HepG2 (cell line): ENCODE measurements at regions not wholly inside any gene's neighbourhood (a gene's known extent, or its start where the extent isn't known, plus 50 kb on each side); places are given as distances from the start of the nearest gene placed in this dataset.

Experiments
- BHLHE40 ChIP-seq: IDR thresholded peaks from 2 replicates; pipeline ENCODE4 v1.6.1; 2011; ENCODE audit warnings: low read length, improper control_type of control experiment
- EP300 ChIP-seq, 3 experiments: sonication (generic) in 1 of 3; formaldehyde crosslinking in 1 of 3; IDR thresholded peaks; 2 replicates each; pipeline versions ENCODE4 v1.5.1 to v1.6.1; 2011 to 2020; ENCODE audit warnings: low read depth in 2 of 3, low read length in 2 of 3, borderline replicate concordance in 1 of 3, improper control_type of control experiment in 1 of 3, mild to moderate bottlenecking in 1 of 3, missing genetic modification reagents in 1 of 3, moderate library complexity in 1 of 3
- FOXM1 ChIP-seq: sonication (generic); formaldehyde crosslinking; IDR thresholded peaks from 2 replicates; pipeline ENCODE4 v1.5.0; 2020; ENCODE audit warnings: missing genetic modification reagents
- KAT7 ChIP-seq: IDR thresholded peaks from 2 replicates; pipeline ENCODE4 v1.6.1; 2018; ENCODE audit warnings: borderline replicate concordance, missing compliant biosample characterization
- MAFK ChIP-seq, 2 experiments: IDR thresholded peaks in 1 of 2; conservative IDR thresholded peaks in 1 of 2; 2 replicates each; pipeline ENCODE4 v1.6.1; 2011; ENCODE audit warnings: improper control_type of control experiment in 2 of 2, low read length in 2 of 2
- UBTF ChIP-seq: sonication (generic); formaldehyde crosslinking; IDR thresholded peaks from 2 replicates; pipeline ENCODE4 v1.4.0; 2020; ENCODE audit warnings: mild to moderate bottlenecking, missing genetic modification reagents

- TF ChIP-seq FOXM1 (CRISPR knock-in tag): no peak
- TF ChIP-seq MAFK (conservative IDR thresholded peaks at IDR 0.05 in 1 of 2, IDR thresholded peaks at IDR 0.05 in 1 of 2; ENCODE audit: low read length in 2 of 2): no peak
- no peak for TF ChIP-seq BHLHE40
- TF ChIP-seq UBTF (CRISPR knock-in tag): no peak
- no peak for TF ChIP-seq EP300 (IDR thresholded peaks at IDR 0.05; ENCODE audit: low read depth in 2 of 2, low read length in 2 of 2)
- TF ChIP-seq EP300 (CRISPR knock-in tag; IDR thresholded peaks at IDR 0.05; ENCODE audit: borderline replicate concordance): no peak
- no peak for TF ChIP-seq KAT7 (CRISPR knock-in tag)
Observed at GRCh38 chrX:65610481-65610880, 57.0 kb upstream of the MSN start.
